ENCODE measurements at regions not wholly inside any gene's neighbourhood (a gene's known extent, or its start where the extent isn't known, plus 50 kb on each side); places are given as distances from the start of the nearest gene placed in this dataset.

- intact Hi-C loops (cut with micrococcal nuclease; ENCODE audit: unreplicated experiment) (no loop called here), in situ Hi-C loops (cut with HindIII; ENCODE audit: extremely low pct_ligation_motif_present, low pct_unique_long_range_greater_than_20kb) (no loop called here)
- no peak for ATAC-seq
- DNase-seq (ENCODE audit: low spot score) = no peak
- CTCF ChIA-PET (ENCODE audit: low intra/inter-chr PET ratio, low total read pairs) = no interaction called here
- H3K27me3 ChIP-seq (ENCODE audit: control insufficient read depth in 1 of 2, insufficient read depth in 2 of 2, low read length in 2 of 2) = no peaks in the 10 kb centered on the region
- TF ChIP-seq NBN (conservative IDR thresholded peaks at IDR 0.05) = no peak
- TF ChIP-seq ATRX (CRISPR knock-in tag; IDR thresholded peaks at IDR 0.05; ENCODE audit: borderline replicate concordance) = no peak
- TF ChIP-seq IRF9 (CRISPR knock-in tag; IDR thresholded peaks at IDR 0.05; ENCODE audit: borderline replicate concordance) = no peak
- TF ChIP-seq RCOR2 (CRISPR knock-in tag; IDR thresholded peaks at IDR 0.05) = no peak
- TF ChIP-seq GTF2F1 (IDR thresholded peaks at IDR 0.05; ENCODE audit: low read length) = no peak
- TF ChIP-seq SKI (IDR thresholded peaks at IDR 0.05; ENCODE audit: partially characterized antibody) = no peak
- TF ChIP-seq ZNF280D (CRISPR knock-in tag; IDR thresholded peaks at IDR 0.05) = no peak
- TF ChIP-seq RARG (CRISPR knock-in tag; IDR thresholded peaks at IDR 0.05; ENCODE audit: low read depth) = no peak
- TF ChIP-seq ZNF317 (CRISPR knock-in tag; IDR thresholded peaks at IDR 0.05) = no peak
- no peak for TF ChIP-seq TCF12 (IDR thresholded peaks at IDR 0.05)
- no peak for TF ChIP-seq TCF12 (CRISPR knock-in tag; IDR thresholded peaks at IDR 0.05)
- no peak for TF ChIP-seq THAP11 (CRISPR knock-in tag; IDR thresholded peaks at IDR 0.05)
- no peak for TF ChIP-seq ZNF577 (CRISPR knock-in tag; IDR thresholded peaks at IDR 0.05; ENCODE audit: borderline replicate concordance, low read depth)
- TF ChIP-seq SNRNP70 (IDR thresholded peaks at IDR 0.05; ENCODE audit: low read depth, low read length) = no peak
- no peak for TF ChIP-seq SAP130 (CRISPR knock-in tag; IDR thresholded peaks at IDR 0.05; ENCODE audit: low read depth)
- under 1% methylated on average over 3 of the region's 3 CpGs for WGBS (ENCODE audit: low lambda C conversion rate)
- no peak for FAIRE-seq
- H3K9me3 ChIP-seq (ENCODE audit: low read length) = no peaks in the 10 kb centered on the region
- no peak overlapping the region for H3K9ac ChIP-seq (ENCODE audit: insufficient read depth, low read depth, low read length)
- no peaks in the 10 kb centered on the region for H3K79me2 ChIP-seq (ENCODE audit: insufficient read depth, low read length)
- no peak overlapping the region for H3K4me3 ChIP-seq (replicated peaks in 1 of 3; ENCODE audit: insufficient read depth in 1 of 3, low read depth in 2 of 3, low read length in 3 of 3)
- H4K20me1 ChIP-seq (ENCODE audit: insufficient read depth, low read length) = no peaks in the 10 kb centered on the region
- no peaks in the 10 kb centered on the region for H3K4me1 ChIP-seq (ENCODE audit: insufficient read depth, low read length)
- BruUV-seq (replicated peaks) = no TSS peak
- no peak overlapping the region for H2AFZ ChIP-seq (ENCODE audit: low read length)
- H3K4me2 ChIP-seq (ENCODE audit: low read depth, low read length) = no peak overlapping the region
- no peak overlapping the region for H3K27ac ChIP-seq (ENCODE audit: extremely low read length, insufficient read depth, low read length)
- POLR2A ChIA-PET = no interaction called here
- no peaks in the 10 kb centered on the region for H3K36me3 ChIP-seq (replicated peaks in 1 of 2; ENCODE audit: control insufficient read depth in 1 of 2, insufficient read depth in 2 of 2, low read length in 2 of 2)
These were observed 184.7 kb upstream of the HSF2 start for GRCh38 chr6:122214605-122215318.
